Effector memory CD8-positive, alpha-beta T cell (primary cell): ENCODE measurements at regions not wholly inside any gene's neighbourhood (a gene's known extent, or its start where the extent isn't known, plus 50 kb on each side); places are given as distances from the start of the nearest gene placed in this dataset.

Source experiments
- ATAC-seq: fragments of 150-1000 bp; cut with Tn5 transposase; replicated peaks from 2 replicates; pipeline ENCODE4 v1.10.0; 2021; ENCODE audit warnings: mild to moderate bottlenecking, moderate library complexity
- DNase-seq, 3 experiments: peaks; one replicate each; pipeline ENCODE4 v3.0.0; 2021
- H3K27ac Mint-ChIP-seq, 2 donors: one replicate each; pipeline ENCODE4 v1.8.0; 2022; ENCODE audit warnings: mild to moderate bottlenecking in 2 of 2, mixed read lengths in 2 of 2, moderate library complexity in 2 of 2
- H3K27me3 Mint-ChIP-seq, 2 donors: one replicate each; pipeline ENCODE4 v1.8.0; 2022; ENCODE audit warnings: mixed read lengths in 2 of 2
- H3K36me3 Mint-ChIP-seq: one replicate; pipeline ENCODE4 v1.8.0; 2022; ENCODE audit warnings: mild to moderate bottlenecking, moderate library complexity, mixed read lengths; ENCODE audit not compliant: insufficient read depth
- H3K4me1 Mint-ChIP-seq, 2 donors: one replicate each; pipeline ENCODE4 v1.8.0; 2022; ENCODE audit warnings: low read depth in 2 of 2, mixed read lengths in 2 of 2
- H3K4me3 Mint-ChIP-seq, 2 donors: one replicate each; pipeline ENCODE4 v1.8.0; 2022; ENCODE audit warnings: mild to moderate bottlenecking in 2 of 2, mixed read lengths in 2 of 2, moderate library complexity in 2 of 2
- H3K9me3 Mint-ChIP-seq, 2 donors: one replicate each; pipeline ENCODE4 v1.8.0; 2022; ENCODE audit warnings: mixed read lengths in 2 of 2

DNA sequence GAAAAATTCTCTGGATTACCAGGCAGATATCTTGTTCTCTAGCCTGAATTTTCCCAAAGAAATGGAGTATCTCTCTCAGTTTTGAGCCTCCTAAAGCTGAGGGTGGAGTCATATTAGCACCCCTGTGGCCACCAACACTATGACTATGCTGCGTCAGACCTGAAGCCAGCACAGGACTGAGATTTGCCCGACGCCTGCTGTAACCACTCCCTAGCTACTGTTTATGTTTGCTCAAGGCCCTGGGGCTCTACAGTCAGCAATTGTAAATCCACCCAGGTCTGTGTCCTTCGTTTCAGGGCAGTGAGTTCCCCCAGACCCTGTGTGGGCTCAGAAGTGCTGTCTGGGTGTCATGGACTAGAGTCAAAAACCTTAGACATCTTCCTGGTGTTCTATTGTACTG is 61.4 kb downstream of the ZXDA start:
- no peaks in the 10 kb centered on the region for H3K27me3 Mint-ChIP-seq
- no peaks in the 10 kb centered on the region for H3K36me3 Mint-ChIP-seq
- H3K27ac Mint-ChIP-seq = no peak overlapping the region

GRCh38 chrX:57822818-57823217 is 87.4 kb downstream of the ZXDA start:
- no peak for ATAC-seq
- H3K27ac Mint-ChIP-seq = no peak overlapping the region
- H3K9me3 Mint-ChIP-seq = no peaks in the 10 kb centered on the region
- no peaks in the 10 kb centered on the region for H3K36me3 Mint-ChIP-seq
- H3K4me3 Mint-ChIP-seq = no peak overlapping the region
- peaks cover 0 to 2% of the 10 kb centered on the region in 2 donors for H3K4me1 Mint-ChIP-seq
- DNase-seq = no peak
- H3K27me3 Mint-ChIP-seq = no peaks in the 10 kb centered on the region

More for the DNA sequence above, 61.4 kb downstream of the ZXDA start:
- no peak for ATAC-seq
- Mint-ChIP-seq H3K9me3 (peaks cover 0 to 8% of the 10 kb centered on the region in 2 donors), H3K4me1 (no peaks in the 10 kb centered on the region), H3K4me3 (no peak overlapping the region)
- no peak for DNase-seq

DNA sequence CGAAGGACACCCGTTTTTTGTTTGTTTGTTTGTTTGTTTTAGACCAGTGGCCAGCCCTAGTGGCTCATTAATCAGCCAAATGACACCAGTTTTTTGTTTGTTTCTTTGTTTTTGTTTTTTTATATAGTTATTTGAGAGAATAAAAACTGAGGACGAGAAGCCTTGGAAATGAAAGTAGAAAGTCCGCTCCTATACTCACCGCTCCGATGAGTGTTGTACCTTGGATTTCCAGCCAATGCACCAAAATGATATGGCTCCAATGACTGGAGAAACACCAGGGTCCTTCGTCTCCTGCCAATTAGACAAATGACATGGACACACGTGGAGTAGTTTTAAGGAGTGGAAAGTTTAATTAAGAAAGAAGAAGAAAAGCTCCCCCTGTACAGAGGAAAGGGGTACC is 87.9 kb downstream of the ZXDA start:
- ATAC-seq = no peak
- Mint-ChIP-seq H3K4me3 (no peak overlapping the region), H3K36me3 (no peaks in the 10 kb centered on the region), H3K4me1 (peaks cover 0 to 2% of the 10 kb centered on the region in 2 donors), H3K9me3 (no peaks in the 10 kb centered on the region), H3K27ac (no peak overlapping the region), H3K27me3 (no peaks in the 10 kb centered on the region)
- no peak for DNase-seq

GRCh38 chrX:57821703-57822387 is 88.4 kb downstream of the ZXDA start:
- peaks cover 0 to 2% of the 10 kb centered on the region in 2 donors for H3K4me1 Mint-ChIP-seq
- no peaks in the 10 kb centered on the region for H3K27me3 Mint-ChIP-seq
- peak overlapping the region in 1 of 2 donors; percentile 24 for H3K4me3 Mint-ChIP-seq
- no peak overlapping the region for H3K27ac Mint-ChIP-seq
- DNase-seq (peak; percentile 24 to 34 (median 32)), ATAC-seq (peak; percentile 61)
- H3K36me3 Mint-ChIP-seq = no peaks in the 10 kb centered on the region
- H3K9me3 Mint-ChIP-seq = no peaks in the 10 kb centered on the region

GRCh38 chrX:57817302-57817701 is 93.0 kb downstream of the ZXDA start:
- Mint-ChIP-seq H3K9me3 (no peaks in the 10 kb centered on the region), H3K4me3 (no peak overlapping the region), H3K27ac (no peak overlapping the region), H3K27me3 (peaks cover 0 to 7% of the 10 kb centered on the region in 2 donors), H3K36me3 (no peaks in the 10 kb centered on the region), H3K4me1 (peaks cover 0 to 2% of the 10 kb centered on the region in 2 donors)
- ATAC-seq = no peak
- DNase-seq = no peak

DNA sequence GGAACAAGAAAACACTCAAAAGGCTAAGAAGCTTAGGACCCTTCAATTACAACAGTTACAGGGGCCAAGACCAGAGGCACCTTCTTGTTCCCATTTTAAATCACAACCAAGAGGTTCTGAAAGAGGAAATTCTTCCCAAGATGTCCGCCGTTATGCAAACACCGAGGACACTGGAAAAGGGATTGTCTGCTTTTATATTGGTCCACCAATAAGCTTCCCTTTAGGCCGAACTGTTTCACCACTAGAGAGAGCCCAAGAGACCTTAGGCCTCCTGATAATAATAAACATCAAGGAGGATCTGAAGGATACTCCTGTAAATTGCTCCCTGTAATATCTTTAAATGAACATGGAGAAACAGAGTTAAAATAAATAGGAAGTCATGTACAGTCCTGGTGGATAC is 92.6 kb upstream of the NLRP2B start:
- no peak for DNase-seq
- no peaks in the 10 kb centered on the region for H3K9me3 Mint-ChIP-seq
- ATAC-seq = no peak
- no peaks in the 10 kb centered on the region for H3K36me3 Mint-ChIP-seq
- no peak overlapping the region for H3K4me3 Mint-ChIP-seq
- H3K27ac Mint-ChIP-seq = no peak overlapping the region
- no peaks in the 10 kb centered on the region for H3K4me1 Mint-ChIP-seq
- H3K27me3 Mint-ChIP-seq = no peaks in the 10 kb centered on the region

DNA sequence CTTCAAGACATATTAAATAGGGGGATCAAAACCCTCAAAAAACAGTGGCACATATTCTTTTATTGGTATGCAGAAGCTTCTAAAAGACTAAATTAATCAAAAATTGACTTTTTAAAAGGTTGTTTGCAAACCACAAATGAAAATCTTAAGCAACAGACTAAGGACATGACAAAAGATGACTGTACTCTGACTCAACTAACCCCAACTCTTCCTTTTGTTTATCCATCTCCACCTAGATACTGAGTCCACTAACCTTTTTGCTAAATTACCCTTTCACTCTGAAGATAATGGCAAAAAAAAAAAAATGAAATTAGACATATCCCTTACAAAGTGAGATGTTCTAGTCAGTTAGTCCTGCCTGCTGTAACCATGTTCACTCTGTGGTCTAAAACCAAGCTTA is 91.6 kb upstream of the NLRP2B start:
- no peaks in the 10 kb centered on the region for H3K27me3 Mint-ChIP-seq
- ATAC-seq = no peak
- H3K4me3 Mint-ChIP-seq = no peak overlapping the region
- no peak for DNase-seq
- no peaks in the 10 kb centered on the region for H3K9me3 Mint-ChIP-seq
- no peak overlapping the region for H3K27ac Mint-ChIP-seq
- no peaks in the 10 kb centered on the region for H3K36me3 Mint-ChIP-seq
- H3K4me1 Mint-ChIP-seq = no peaks in the 10 kb centered on the region

DNA sequence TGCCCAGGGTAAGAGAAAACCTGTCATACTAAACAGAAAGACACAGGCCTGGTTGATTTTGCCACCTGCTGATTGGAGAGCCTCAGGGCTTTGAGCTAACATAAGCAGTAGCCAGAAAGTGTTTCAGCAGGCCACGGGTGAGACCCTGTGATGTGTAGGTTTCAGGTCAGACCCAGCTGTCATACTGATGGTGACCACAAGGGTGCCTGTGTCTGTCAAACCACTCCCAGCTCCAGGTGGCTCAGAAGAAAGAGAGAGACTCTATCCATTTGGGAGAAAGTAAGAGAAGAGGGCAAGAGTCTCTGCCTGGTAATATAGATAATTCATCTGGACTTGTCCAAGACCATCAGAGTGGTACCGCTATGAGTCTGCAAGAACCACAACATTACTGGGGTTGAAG is 72.8 kb upstream of the NLRP2B start:
- peaks cover 0 to 6% of the 10 kb centered on the region in 2 donors for H3K9me3 Mint-ChIP-seq
- H3K4me1 Mint-ChIP-seq = no peaks in the 10 kb centered on the region
- ATAC-seq (no peak), DNase-seq (no peak)
- no peaks in the 10 kb centered on the region for H3K36me3 Mint-ChIP-seq
- H3K4me3 Mint-ChIP-seq = no peak overlapping the region
- H3K27me3 Mint-ChIP-seq = no peaks in the 10 kb centered on the region
- no peak overlapping the region for H3K27ac Mint-ChIP-seq

DNA sequence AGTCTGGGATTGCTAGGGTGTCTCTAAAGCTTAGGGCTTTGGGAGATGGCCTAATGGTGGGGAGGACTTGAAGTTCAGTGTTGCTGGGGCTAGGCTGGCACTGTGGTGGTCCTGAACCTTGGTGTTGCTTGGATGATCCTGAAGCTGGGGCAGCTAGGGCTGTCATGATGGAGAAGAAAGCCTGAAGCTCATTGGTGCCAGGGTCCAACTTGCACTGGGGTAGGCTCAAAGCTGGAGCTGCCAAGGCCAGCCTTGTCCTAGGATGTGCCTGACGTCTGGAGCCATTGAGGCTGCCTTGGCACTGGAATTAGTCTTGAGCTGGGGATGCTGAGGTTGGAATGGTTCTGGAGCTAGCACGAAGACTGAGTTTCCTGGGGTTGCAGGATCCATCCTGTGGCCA is 61.0 kb upstream of the NLRP2B start:
- no peaks in the 10 kb centered on the region for H3K4me1 Mint-ChIP-seq

DNA sequence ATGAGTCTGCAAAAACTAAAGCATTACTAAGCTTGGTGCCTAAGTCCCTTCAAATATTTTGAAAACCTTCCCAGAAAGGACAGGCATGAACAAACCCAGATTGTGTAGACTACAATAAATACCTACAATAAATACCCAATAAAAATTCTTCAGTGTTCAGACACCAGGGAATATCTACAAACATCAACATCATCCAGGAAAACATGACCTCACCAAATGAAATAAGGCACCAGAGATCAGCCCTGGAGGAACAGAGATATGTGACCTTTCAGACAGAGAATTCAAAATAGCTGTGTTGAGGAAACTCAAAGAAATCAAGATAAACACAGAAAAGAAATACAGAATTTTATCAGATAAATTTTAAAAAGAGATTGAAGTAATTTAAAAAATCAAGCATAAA is 57.8 kb upstream of the NLRP2B start:
- no peak for DNase-seq
- Mint-ChIP-seq H3K4me1 (no peaks in the 10 kb centered on the region), H3K36me3 (peaks cover 3% of the 10 kb centered on the region), H3K4me3 (no peak overlapping the region), H3K27me3 (no peaks in the 10 kb centered on the region), H3K27ac (no peak overlapping the region), H3K9me3 (no peaks in the 10 kb centered on the region)
- ATAC-seq = no peak

More for the DNA sequence above, 61.0 kb upstream of the NLRP2B start:
- Mint-ChIP-seq H3K27me3 (no peaks in the 10 kb centered on the region), H3K36me3 (peaks cover 3% of the 10 kb centered on the region), H3K9me3 (no peaks in the 10 kb centered on the region), H3K4me3 (no peak overlapping the region), H3K27ac (no peak overlapping the region)
- ATAC-seq (no peak), DNase-seq (no peak)
